D721Med (cell line): ENCODE measurements at regions not wholly inside any gene's neighbourhood (a gene's known extent, or its start where the extent isn't known, plus 50 kb on each side); places are given as distances from the start of the nearest gene placed in this dataset.

Experiments used
- DNase-seq: peaks from one replicate; pipeline ENCODE4 v3.0.0; 2011; ENCODE audit warnings: low spot score; ENCODE audit not compliant: insufficient read length
- FAIRE-seq: peaks from 2 replicates; lab custom pipeline; 2011; peaks lifted over from hg19 to GRCh38; lab: Jason Lieb, UNC
- TF ChIP-seq, protein P1 (sequence below): IDR thresholded peaks from 2 replicates; pipeline ENCODE4 v1.5.1; 2012; ENCODE audit warnings: mild to moderate bottlenecking, control low read depth; ENCODE audit not compliant: insufficient read depth; ENCODE audit errors: missing control alignments

DNA sequence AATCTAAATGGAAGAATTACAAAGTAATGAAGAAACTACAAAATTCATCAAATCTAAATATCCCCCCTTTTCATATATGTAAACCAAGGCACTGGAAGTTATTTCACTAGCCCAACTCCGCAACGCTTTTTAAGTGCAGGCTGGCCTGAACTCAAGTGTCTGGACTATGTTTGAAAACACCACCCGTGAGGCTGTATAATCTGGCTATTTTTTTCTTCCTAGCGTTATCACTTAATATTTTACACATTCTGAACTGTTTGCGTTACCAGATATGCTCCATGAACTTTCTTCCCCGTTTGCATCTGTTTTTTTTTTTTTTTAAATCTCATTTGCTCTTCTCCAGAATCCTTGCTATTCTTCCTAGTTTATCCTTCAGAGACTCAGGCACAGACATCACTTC, 619.5 kb upstream of the CBLB start:
- no peak for FAIRE-seq
- TF ChIP-seq, protein P1, sequence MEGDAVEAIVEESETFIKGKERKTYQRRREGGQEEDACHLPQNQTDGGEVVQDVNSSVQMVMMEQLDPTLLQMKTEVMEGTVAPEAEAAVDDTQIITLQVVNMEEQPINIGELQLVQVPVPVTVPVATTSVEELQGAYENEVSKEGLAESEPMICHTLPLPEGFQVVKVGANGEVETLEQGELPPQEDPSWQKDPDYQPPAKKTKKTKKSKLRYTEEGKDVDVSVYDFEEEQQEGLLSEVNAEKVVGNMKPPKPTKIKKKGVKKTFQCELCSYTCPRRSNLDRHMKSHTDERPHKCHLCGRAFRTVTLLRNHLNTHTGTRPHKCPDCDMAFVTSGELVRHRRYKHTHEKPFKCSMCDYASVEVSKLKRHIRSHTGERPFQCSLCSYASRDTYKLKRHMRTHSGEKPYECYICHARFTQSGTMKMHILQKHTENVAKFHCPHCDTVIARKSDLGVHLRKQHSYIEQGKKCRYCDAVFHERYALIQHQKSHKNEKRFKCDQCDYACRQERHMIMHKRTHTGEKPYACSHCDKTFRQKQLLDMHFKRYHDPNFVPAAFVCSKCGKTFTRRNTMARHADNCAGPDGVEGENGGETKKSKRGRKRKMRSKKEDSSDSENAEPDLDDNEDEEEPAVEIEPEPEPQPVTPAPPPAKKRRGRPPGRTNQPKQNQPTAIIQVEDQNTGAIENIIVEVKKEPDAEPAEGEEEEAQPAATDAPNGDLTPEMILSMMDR = no peak
- DNase-seq = no peak

DNA sequence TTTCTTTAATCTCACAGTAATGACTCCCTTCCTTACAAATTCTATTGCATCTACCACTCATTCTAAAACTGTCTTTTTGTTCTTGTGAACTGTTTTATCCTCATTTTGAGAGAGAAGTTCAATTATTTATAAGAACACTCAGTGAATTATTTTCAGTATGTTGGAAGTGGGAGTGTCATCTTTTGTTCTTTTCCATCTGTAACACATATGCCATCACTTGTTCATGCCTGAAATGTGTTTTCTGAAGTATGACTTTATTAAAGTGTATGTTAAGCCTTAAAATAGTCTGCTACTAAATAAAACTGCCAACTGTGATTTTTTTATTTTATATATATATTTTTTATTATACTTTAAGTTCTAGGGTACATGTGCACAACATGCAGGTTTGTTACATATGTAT, 623.0 kb upstream of the CBLB start:
- TF ChIP-seq, protein P1 = no peak
- FAIRE-seq = no peak

DNA sequence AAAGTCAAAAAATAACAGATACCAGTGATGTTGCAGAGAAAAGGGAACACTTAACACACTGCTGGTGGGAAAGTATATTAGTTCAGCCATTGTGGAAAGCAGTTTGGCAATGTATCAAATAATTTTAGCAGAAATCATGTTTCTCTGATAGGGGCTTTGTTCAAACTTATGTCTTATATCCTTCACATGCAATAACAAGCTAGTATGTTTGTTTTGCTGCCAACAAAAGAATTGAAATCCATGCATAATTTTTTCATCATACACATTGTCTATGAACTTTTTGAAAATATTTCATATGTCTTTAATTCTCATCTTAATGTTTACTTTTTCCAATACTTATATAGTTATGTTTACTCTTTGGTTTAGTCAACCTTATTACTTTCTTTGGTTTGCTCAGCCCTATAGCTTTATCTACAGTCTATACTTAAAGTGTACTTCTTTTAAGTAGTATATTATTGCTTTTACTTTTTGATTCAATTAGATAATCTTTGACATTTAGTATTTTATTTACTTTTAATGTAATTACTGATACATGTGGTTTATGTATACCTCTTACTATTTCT, 639.6 kb upstream of the CBLB start:
- no peak for FAIRE-seq
- TF ChIP-seq, protein P1 = no peak
- no peak for DNase-seq

More for the DNA sequence above, 623.0 kb upstream of the CBLB start:
- no peak for DNase-seq

DNA sequence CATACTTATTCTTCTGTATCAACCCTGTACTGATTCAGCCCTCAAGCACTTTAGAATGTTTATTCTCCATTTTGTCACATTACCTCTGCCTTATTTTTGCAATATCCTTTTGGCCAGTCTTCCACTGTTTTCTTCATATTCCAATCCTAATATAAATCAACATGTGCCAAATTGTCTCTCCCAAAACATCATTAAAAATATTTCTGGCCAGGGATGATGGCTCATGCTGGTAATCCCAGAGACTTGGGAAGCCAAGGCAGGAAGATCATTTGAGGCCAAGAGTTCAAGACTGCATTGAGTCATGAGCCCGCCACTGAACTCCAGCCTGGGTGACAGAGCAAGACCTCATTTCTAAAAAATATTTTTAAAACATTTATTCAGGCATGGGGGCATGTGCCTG, 641.4 kb upstream of the CBLB start:
- DNase-seq (no peak), FAIRE-seq (no peak)
- TF ChIP-seq, protein P1 = no peak

DNA sequence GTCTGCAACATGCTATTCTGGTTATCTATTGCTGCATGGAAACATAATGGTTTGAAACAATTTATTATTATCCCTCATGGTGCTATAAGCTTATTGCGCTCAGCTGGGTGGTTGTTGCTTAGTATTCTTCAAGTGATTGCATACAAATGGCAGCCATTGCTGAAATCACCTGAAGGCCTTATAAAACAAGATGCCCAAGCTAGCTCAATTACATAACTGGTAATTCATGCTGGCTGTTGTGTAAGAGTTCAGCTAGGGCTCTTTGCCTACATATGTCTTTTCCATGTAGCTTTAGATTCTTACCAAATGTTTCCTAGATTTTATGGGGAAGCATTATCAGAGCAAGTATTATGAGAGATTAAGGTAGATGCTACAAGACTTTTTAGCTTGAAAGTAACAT, 644.0 kb upstream of the CBLB start:
- TF ChIP-seq, protein P1 = no peak
- DNase-seq (no peak), FAIRE-seq (no peak)

DNA sequence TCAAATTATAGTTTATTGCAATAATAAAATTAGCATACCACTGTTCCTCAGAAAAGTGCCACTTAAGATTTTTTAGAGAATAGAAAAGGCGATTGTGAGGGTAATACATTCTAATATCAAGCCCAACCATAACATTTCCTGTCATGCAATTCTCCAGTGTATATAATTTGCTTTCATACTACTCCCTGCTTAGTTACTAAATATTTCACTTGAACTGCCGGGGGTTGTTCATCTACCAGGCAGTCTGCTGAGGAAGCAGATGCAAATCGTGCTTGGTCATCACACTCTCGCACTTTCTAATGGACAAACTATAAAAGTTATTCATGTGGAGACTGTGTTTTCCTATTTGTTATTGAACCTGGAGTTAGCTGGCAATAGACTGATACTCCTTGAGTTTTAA, 645.6 kb upstream of the CBLB start:
- DNase-seq (no peak), FAIRE-seq (no peak)

DNA sequence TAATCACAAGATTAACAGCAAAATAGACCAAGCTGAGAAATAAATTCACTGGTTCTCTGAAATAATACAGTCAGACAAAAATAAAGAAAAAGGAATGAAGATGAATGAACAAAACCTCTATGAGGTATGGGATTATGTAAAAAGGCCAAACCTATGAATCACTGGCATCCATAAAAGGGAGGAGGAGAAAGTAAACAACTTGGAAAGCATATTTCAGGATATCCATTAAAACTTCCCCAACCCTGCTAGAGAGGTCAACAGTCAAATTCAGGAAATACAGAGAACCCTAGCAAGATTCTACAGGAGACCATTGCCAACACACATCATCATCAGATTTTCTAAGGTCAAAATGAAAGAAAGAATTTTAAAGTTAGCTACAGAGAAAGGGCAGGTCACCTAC, 649.7 kb upstream of the CBLB start:
- FAIRE-seq = no peak
- DNase-seq = no peak
- TF ChIP-seq, protein P1 = no peak

More for the DNA sequence above, 645.6 kb upstream of the CBLB start:
- TF ChIP-seq, protein P1 = no peak
